ENCODE measurements at regions not wholly inside any gene's neighbourhood (a gene's known extent, or its start where the extent isn't known, plus 50 kb on each side); places are given as distances from the start of the nearest gene placed in this dataset.
A peak's percentile ranks its signal among the peaks of the same experiment; 100 is the strongest.

DNA sequence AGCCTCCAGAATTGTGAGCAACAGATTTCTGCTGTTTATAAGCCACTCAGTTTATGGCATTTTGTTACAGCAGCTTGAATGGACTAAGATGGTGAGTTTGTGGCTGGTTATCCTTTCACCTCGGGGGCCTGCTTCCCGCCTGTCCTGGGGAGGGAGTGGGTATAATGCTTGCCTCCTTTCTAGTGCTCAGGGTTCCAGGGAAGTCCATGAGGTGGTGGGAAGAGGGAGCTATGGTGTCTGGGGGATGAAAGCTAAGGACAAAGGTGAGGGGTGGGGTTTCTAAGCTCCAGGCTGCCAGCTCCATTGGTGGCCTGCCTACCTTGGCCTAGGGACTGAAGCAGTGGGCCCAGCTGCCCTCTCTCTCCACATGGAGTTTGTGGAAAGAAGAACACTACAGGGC is 50.2 kb upstream of the SDK2 start:
- Mint-ChIP-seq H3K27me3 (peaks cover 8% of the 10 kb centered on the region), H3K36me3 (no peaks in the 10 kb centered on the region), H3K27ac (no peak overlapping the region), H3K9me3 (peaks cover 2 to 6% (median 4%) of the 10 kb centered on the region in 3 donors), H3K4me1 (peaks cover 0 to 2% (median 0%) of the 10 kb centered on the region in 3 donors), H3K4me3 (no peak overlapping the region)

GRCh38 chr17:73695035-73695738 is 50.9 kb upstream of the SDK2 start:
- peaks cover 2 to 6% (median 4%) of the 10 kb centered on the region in 3 donors for H3K9me3 Mint-ChIP-seq
- H3K4me3 Mint-ChIP-seq, result no peak overlapping the region
- H3K4me1 Mint-ChIP-seq, result peaks cover 0 to 2% (median 0%) of the 10 kb centered on the region in 3 donors
- H3K36me3 Mint-ChIP-seq, result no peaks in the 10 kb centered on the region
- peaks cover 8% of the 10 kb centered on the region for H3K27me3 Mint-ChIP-seq
- no peak overlapping the region for H3K27ac Mint-ChIP-seq

DNA sequence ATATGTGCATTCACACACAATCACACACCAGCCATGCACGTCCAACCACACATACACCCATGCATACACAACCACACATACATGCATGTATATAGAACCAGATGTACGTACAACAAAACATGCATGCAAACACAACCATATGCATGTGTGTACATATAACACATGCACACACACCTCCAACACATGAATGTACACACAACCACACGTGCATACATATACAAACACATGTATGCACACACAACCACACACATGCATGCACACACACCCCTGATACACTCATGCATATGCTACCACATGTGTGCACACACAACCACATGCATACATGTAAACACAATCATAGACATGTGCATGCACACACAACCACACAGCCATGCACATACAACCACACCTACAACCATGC is 52.0 kb upstream of the SDK2 start:
- H3K4me1 Mint-ChIP-seq, result peaks cover 0 to 2% (median 0%) of the 10 kb centered on the region in 3 donors
- no peak overlapping the region for H3K27ac Mint-ChIP-seq
- no peak overlapping the region for H3K4me3 Mint-ChIP-seq
- peaks cover 2 to 6% (median 4%) of the 10 kb centered on the region in 3 donors for H3K9me3 Mint-ChIP-seq
- H3K36me3 Mint-ChIP-seq, result no peaks in the 10 kb centered on the region
- H3K27me3 Mint-ChIP-seq, result peaks cover 6% of the 10 kb centered on the region

- H3K27ac Mint-ChIP-seq, result no peak overlapping the region
Observed at GRCh38 chr17:73697872-73698271, 53.6 kb upstream of the SDK2 start.

GRCh38 chr17:73698966-73699365 is 54.7 kb upstream of the SDK2 start:
- Mint-ChIP-seq H3K27ac (no peak overlapping the region), H3K4me3 (no peak overlapping the region), H3K4me1 (no peaks in the 10 kb centered on the region), H3K36me3 (no peaks in the 10 kb centered on the region), H3K27me3 (peaks cover 3% of the 10 kb centered on the region), H3K9me3 (peaks cover 2 to 4% (median 2%) of the 10 kb centered on the region in 3 donors)

More at GRCh38 chr17:73697872-73698271, 53.6 kb upstream of the SDK2 start:
- Mint-ChIP-seq H3K4me3 (peak overlapping the region in 1 of 4 donors; percentile 28), H3K9me3 (peaks cover 2 to 6% (median 4%) of the 10 kb centered on the region in 3 donors), H3K36me3 (no peaks in the 10 kb centered on the region), H3K4me1 (peaks cover 0 to 2% (median 0%) of the 10 kb centered on the region in 3 donors), H3K27me3 (peaks cover 9% of the 10 kb centered on the region)

DNA sequence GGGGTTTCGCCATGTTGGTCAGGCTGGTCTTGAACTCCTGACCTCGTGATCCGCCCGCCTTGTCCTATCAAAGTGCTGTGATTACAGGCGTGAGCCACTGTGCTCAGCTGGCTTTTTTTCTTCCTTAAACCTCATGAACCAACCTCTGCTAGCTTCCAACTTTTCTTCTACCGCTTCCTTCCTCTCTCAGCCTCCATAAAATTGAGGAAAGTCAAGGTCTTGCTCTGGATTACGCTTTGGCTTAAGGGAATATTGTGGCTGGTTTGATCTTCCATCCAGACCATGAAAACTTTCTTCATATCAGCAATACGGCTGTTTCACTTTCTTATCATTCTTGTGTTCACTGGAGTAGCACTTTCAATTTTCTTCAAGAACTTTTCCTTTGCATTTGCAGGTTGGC is 57.5 kb upstream of the SDK2 start:
- Mint-ChIP-seq H3K27ac (no peak overlapping the region), H3K4me1 (no peaks in the 10 kb centered on the region), H3K36me3 (no peaks in the 10 kb centered on the region), H3K4me3 (no peak overlapping the region), H3K27me3 (peaks cover 7% of the 10 kb centered on the region), H3K9me3 (peaks cover 0 to 4% (median 0%) of the 10 kb centered on the region in 3 donors)

GRCh38 chr17:73703192-73703591 is 58.9 kb upstream of the SDK2 start:
- peaks cover 11% of the 10 kb centered on the region for H3K27me3 Mint-ChIP-seq

DNA sequence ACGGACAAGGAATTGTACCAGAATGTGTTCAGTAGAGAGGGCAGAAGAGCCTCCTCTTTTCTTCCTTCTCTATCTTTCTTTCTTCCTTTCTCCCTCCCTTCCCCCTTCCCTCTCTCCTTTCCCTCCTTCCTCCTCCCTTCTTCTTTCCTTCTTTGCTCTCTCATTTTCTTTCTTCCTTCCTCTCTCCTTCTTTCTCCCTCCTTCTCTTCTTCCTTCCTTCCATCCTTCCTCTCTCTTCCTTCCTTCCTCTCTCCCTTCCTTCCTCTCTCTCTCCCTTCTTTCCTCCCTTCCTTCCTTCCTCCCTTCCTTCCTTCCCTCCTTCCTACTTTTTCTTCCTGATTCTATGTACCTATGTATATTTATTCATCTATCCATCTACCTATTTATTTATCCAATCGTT is 59.7 kb upstream of the SDK2 start:
- Mint-ChIP-seq H3K27ac (no peak overlapping the region), H3K36me3 (no peaks in the 10 kb centered on the region), H3K4me1 (no peaks in the 10 kb centered on the region), H3K27me3 (peaks cover 11% of the 10 kb centered on the region), H3K4me3 (no peak overlapping the region), H3K9me3 (peaks cover 3 to 6% (median 4%) of the 10 kb centered on the region in 3 donors)

More at GRCh38 chr17:73703192-73703591, 58.9 kb upstream of the SDK2 start:
- Mint-ChIP-seq H3K4me3 (no peak overlapping the region), H3K4me1 (no peaks in the 10 kb centered on the region), H3K9me3 (peaks cover 3 to 6% (median 4%) of the 10 kb centered on the region in 3 donors), H3K27ac (no peak overlapping the region), H3K36me3 (no peaks in the 10 kb centered on the region)

DNA sequence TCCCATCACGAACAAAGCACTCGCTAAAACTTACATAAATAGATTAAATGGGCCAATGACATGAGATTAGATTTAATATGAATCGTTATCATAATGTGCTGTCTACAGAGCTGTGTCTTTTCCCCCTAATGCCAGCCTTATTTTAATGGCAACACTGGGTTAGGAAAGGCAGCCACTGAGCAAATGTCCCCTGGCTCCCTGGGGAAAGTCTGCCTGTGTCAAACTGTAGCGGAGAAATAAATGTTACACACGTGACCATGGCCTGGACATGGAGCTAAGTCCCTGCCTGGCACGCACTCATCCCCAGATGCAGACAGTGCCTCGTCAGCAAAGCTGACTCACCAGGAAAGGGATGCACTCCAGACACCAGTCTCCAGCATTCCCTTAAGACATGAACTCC is 61.3 kb upstream of the SDK2 start:
- Mint-ChIP-seq H3K36me3 (no peaks in the 10 kb centered on the region), H3K4me1 (peaks cover 0 to 7% (median 6%) of the 10 kb centered on the region in 3 donors), H3K9me3 (peaks cover 3 to 6% (median 4%) of the 10 kb centered on the region in 3 donors), H3K4me3 (no peak overlapping the region), H3K27ac (no peak overlapping the region), H3K27me3 (peaks cover 11% of the 10 kb centered on the region)

DNA sequence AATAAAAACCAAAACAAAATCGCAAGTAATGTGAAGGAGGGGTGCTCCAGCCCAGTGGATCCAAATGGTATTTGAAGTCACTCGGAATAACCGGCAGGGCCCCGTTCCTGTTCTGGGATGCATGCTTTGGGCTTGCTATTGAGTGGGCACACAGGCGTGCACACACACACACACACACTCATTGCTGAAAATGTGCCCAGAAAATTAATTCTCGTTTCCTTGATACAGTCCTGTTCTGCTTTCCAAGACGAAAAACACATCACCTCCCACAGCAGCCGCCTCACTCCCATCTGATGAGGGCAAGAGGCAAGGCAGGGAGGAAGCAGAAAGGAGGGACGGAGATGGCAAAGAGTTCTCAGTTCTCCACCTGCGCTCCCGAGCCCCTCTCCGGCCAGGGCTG is 62.2 kb upstream of the SDK2 start:
- Mint-ChIP-seq H3K36me3 (no peaks in the 10 kb centered on the region), H3K9me3 (peaks cover 3 to 6% (median 4%) of the 10 kb centered on the region in 3 donors), H3K4me3 (no peak overlapping the region), H3K27ac (no peak overlapping the region), H3K4me1 (peaks cover 5 to 13% (median 11%) of the 10 kb centered on the region in 3 donors), H3K27me3 (peaks cover 14% of the 10 kb centered on the region)

DNA sequence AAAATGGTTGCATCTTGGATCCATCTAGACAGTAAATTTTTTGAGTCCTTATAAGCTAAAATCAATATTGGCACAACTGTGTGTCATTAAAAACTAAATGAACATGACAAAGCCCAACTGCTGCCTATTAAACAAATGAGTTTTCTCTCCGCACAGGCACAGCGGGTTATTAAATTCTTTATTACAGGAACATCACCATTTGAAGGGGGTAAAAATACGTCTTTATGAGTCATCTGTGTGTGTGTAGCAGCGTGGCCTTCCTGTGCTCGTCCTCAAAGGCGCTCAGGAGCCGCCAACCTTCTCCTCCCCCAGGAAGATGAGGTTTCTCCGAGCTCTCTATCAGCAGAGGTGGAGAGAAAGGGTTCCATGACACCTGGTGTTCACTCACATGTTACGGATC is 62.6 kb upstream of the SDK2 start:
- Mint-ChIP-seq H3K4me3 (no peak overlapping the region), H3K9me3 (peaks cover 3 to 6% (median 4%) of the 10 kb centered on the region in 3 donors), H3K4me1 (peaks cover 8 to 16% (median 14%) of the 10 kb centered on the region in 3 donors), H3K27me3 (peaks cover 12% of the 10 kb centered on the region), H3K27ac (no peak overlapping the region), H3K36me3 (no peaks in the 10 kb centered on the region)

- H3K9me3 Mint-ChIP-seq, result peaks cover 3 to 6% (median 4%) of the 10 kb centered on the region in 3 donors
- H3K36me3 Mint-ChIP-seq, result no peaks in the 10 kb centered on the region
- peaks cover 11% of the 10 kb centered on the region for H3K27me3 Mint-ChIP-seq
- peaks cover 11 to 21% (median 14%) of the 10 kb centered on the region in 3 donors for H3K4me1 Mint-ChIP-seq
- no peak overlapping the region for H3K4me3 Mint-ChIP-seq
- no peak overlapping the region for H3K27ac Mint-ChIP-seq
Observed at GRCh38 chr17:73707358-73707757, 63.1 kb upstream of the SDK2 start.

DNA sequence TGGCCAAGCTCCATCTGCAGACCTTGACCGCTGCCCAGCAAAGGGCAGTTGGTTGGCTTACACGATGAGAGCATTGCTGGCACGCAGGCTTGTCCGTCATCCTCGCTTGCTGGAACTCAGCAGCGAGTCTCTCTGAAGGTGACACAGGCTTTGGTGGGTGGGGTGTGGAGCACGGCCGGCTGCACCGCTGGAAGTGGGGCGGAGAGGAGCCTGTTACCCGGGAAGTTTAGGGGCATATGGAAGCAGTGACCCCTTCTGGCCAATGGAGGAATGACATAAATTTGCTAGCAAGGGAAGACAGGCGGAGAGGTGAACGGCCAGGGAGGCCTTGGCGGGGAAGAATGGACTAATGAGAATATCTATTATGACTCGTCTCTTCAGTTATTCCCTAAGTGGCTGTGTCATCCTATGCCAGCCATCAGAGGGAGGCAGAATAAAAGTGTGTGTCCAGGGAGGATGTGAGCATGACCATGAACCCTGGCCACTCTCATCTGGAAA is 65.9 kb upstream of the SDK2 start:
- Mint-ChIP-seq H3K4me1 (peaks cover 11 to 21% (median 14%) of the 10 kb centered on the region in 3 donors), H3K27me3 (peaks cover 12% of the 10 kb centered on the region), H3K4me3 (peak overlapping the region in 2 of 4 donors; percentile 34 to 55), H3K27ac (no peak overlapping the region), H3K36me3 (no peaks in the 10 kb centered on the region), H3K9me3 (peaks cover 0 to 6% (median 3%) of the 10 kb centered on the region in 3 donors)

DNA sequence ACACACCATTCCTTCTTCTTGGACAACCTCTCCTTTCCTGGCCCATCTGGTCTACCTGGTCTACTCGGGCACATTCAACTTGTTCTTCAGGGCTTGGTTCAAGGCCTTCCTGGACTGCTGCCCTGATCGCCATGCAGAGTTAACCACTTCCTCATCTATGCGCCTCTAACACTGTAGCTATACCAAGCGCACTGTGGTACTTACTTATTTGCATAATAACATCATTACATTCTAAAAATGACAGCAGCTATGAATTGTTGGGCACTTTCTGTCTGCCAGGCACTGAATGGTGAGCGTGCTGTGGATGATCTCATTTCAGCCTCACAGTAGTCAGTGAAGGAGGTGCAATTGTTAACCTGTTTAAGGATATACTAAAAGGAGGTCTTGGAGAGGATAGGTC is 66.9 kb upstream of the SDK2 start:
- H3K4me3 Mint-ChIP-seq, result peak overlapping the region in 2 of 4 donors; percentile 7 to 49
- peaks cover 13 to 21% (median 14%) of the 10 kb centered on the region in 3 donors for H3K4me1 Mint-ChIP-seq
- H3K36me3 Mint-ChIP-seq, result no peaks in the 10 kb centered on the region
- H3K9me3 Mint-ChIP-seq, result peaks cover 0 to 6% (median 3%) of the 10 kb centered on the region in 3 donors
- H3K27ac Mint-ChIP-seq, result no peak overlapping the region
- H3K27me3 Mint-ChIP-seq, result peaks cover 15% of the 10 kb centered on the region

DNA sequence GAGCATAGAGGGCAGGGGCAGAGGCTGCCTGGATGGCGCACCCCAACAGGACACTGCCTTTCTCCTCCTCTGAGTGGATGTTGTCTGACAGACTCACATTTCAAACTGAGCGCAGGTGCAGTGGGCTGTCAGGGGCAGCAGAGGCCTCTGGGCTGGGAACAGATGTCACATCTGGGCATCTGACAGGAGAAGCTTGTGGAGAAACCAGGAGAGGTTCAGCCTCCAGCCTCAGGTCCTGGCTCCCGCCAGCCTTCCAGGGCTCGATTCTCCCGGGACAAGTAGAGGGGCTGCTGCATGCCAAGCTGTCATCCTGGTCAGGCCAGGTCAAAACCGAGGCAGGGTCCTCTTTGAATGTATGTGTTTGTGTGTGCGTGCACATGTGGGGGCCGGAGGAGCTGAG is 67.7 kb upstream of the SDK2 start:
- Mint-ChIP-seq H3K9me3 (peaks cover 0 to 6% (median 3%) of the 10 kb centered on the region in 3 donors), H3K4me1 (peaks cover 13 to 22% (median 14%) of the 10 kb centered on the region in 3 donors), H3K27me3 (peaks cover 20% of the 10 kb centered on the region), H3K36me3 (no peaks in the 10 kb centered on the region), H3K4me3 (peak overlapping the region in 1 of 4 donors; percentile 73), H3K27ac (peak overlapping the region in 1 of 3 donors; percentile 59)
